NCI-H82 treated with DMSO at 0.1 percent for 48 hours (cell line): ENCODE measurements at regions not wholly inside any gene's neighbourhood (a gene's known extent, or its start where the extent isn't known, plus 50 kb on each side); places are given as distances from the start of the nearest gene placed in this dataset.

Source experiments
- DNase-seq: peaks from one replicate; lab custom pipeline; 2025; ENCODE audit not compliant: unreplicated experiment; lab: John Stamatoyannopoulos, UW

DNA sequence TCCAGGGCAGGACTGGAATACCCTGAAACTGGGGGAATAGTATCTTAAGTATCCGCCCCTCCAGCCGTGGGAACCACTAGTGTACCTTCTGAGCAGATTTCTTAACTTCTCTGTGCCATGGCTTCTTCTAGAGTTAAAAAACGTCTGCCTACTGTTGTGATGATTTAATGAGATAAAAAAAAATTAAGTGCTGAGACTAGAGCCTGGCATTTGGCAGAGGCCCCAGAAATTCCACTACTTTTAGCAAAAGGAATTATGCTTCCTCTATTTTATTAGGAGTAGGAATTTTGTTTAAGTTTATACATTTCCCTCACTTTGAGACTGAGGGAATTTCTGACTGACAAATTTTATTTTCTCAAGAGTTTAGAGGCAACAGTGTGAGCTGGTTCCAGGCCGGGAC lies 371.2 kb upstream of the B3GAT1 start:
- DNase-seq = no peak

DNA sequence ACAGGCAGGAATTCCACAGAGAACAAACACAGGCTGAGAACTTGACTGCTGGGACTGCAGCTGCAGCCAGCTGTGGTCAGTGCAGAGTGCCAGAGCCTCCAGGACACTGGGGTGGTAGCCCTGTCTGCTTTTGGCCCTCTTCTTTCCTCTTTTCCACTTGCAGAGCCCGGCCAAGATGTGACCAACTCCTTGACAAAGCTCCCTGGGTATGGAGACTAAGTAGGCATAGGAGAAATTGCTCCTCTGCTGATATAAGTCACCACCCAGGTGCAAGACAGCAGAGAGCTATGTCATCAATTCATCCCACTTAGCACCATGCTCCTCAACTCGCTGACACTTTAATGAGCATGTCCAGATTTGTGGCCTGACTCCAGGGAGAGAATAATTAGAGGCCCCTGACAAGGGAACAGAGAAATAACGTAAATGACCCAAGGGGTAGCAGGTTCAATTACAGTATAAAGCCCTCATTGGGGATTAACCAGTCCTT lies 369.4 kb upstream of the B3GAT1 start:
- DNase-seq = no peak

DNA sequence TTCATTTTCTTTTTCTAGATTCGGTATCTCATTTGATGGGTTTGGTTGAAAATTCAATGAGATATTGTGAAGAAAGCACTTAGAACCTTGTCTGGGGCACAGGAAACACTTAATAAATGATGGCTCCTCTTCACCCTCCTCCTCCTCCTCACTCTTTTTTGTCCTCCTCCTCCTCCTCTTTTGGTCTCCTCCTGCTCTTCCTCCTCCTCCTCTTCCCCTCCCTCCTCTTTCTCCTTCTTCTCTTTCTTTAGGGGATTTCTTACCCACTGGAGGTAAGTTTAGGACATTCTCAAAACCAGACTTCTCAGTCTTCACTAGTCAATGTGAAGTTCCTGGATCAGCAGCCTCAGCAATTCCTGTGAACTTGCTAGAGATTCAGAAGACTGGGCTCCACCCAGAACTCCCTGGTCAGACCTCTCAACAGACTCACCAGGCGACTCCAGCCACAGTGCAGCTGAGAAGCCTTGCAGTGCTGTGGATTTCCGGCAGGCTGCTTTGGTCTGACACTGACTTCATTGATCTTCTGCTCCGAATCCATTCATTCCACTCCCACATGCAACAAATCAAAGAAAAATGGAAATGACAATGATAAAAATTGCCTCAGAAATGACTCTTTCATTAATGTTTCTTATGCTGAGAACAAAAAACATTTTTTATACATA lies 368.6 kb upstream of the B3GAT1 start:
- DNase-seq = no peak

DNA sequence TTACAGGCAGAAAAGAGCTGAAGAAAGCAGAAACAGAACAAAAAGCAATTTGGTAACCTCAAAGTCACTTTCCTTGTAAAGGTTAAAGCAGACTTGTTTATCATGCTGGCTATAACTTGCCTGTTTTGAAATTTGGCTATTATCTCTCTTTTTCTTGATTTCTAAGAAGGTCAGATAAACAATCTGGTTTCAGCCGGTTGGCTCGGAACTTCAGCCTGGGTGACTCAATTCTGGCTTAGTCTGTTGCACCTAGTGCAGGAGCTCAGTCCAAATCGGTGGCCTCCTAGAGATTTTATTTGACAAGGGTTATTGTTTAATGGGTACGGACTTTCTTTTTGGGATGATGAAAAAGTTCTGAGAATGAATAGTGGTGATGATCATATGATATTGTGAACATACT lies 367.1 kb upstream of the B3GAT1 start:
- no peak for DNase-seq

DNA sequence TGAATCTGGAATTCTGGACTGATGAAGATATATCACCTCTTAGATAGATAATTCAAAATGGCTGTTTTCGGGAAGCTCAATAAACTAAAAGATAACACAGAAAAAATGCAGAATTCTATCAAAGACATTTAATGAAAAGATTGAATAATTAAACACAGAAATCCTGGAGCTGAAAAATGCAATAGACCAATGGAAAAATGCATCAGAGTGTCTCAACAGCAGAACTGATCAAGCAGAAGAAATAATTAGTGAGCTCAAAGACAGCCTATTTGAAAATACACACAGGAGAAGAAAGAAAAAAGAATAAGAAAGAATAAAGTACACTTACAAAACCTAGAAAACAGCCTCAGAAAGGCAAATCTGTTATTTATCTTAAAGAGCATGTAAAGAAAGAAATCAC lies 356.4 kb upstream of the B3GAT1 start:
- DNase-seq = no peak

DNA sequence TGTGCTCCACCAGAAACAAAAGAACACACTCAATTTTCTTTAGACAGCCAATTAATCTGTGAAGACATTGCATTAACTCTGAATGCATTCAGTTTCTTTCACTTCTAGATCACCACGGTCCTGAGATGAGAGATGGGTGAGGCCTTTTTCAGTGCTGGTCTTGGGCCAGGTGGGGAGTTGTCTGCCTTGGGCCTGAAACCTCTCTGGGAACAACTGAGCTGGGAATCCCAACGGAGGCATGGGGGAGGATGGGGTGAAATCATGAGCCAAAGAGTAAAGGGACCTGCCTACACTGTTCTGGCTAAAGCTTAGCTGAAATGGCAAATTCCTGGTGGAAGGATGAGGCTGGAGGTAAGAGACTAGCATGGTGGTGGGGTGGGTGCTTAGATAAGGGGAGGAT lies 353.5 kb upstream of the B3GAT1 start:
- no peak for DNase-seq

DNA sequence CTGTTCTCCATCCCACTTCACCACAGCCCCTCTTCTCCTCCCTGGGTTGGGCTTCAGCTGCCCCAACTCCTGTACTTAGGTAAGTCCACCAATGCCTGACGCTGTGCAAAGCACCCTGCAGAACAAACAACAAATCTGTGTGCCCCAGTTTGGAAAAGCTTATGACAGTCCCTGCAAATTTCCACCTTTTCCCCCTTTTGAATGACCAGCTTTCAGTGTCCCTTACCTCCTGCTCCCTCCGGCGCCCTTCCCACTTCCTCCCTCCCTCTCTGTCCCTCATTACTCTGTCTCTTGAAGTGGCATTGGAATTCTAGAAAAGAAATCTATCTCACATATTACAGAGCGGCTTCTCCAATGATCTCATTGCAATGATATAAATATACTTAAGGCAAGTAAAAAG lies 352.9 kb upstream of the B3GAT1 start:
- no peak for DNase-seq

DNA sequence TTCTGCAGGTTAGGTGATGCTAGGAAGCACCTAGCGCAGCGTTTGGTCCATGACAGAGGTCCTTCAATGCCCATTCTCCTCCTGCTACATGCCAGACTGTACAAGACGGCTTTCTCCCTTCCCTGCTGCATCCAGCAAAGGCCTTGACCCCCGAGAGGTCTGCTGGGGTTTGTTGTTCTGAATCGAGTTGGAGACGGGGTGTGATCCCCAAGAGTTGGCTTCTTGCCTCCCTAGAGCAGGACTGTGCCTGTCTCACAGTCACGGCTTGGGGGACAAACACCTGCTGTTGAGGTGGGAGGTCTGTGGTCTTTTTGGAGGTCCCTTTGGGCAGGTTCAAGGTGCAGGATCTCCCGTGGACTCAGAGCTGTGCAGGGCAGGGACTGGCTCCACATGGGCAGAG lies 352.3 kb upstream of the B3GAT1 start:
- DNase-seq = no peak

DNA sequence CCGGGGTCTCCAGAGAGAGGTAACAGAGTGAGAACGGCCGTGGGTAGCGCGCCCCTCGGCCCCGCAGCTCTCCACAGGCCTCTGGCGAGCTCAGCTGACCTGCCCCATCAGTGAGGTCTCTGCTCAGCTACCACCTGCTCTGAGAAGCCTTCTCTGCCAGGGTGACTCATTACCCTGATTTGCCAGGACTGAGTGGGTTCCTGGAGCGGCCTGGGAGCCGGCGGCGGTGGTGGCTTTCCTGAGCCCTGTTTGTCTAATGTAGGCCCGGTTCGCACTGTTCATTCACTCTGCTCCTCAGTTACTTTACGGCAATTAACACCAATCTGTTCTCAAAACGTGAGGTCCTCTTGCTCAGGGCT lies 351.0 kb upstream of the B3GAT1 start:
- no peak for DNase-seq

DNA sequence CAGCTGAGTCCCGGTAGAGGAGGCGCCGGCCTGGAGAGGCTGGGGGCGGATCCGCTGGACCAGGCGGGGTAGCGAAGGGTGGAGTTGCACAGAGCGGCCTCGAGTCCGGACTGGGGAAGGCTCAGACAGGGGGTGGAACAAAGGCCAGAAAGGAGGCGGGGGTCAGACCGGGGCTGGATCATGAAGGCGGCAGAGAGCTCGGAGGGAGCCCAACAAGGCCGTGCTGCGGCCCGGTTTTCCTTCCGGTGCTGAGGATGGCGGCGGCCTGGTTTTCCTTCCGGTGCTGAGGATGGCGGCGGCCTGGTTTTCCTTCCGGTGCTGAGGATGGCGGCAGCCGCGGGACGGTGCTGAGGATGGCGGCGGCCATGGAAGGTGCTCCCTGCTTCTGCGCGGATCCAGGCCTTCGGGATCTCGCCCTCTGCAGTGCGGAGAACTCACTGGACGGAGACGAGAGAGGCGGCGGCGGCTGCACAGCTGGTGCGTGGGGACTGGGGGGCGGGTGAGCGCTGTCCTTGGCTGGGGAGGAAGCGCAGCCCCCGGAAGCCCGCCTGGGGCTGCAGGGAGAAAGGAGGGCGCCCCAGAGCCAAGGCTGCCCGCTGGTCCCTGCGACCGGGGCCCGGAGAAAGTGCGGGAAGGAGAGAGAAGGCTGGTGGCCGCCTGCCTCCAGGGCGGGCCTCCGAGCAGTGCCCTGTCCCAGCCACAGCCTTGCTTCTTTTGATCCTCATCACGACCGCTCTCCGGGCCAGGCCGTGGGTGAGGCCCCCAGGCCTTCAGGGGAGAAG lies 350.4 kb upstream of the B3GAT1 start:
- no peak for DNase-seq

DNA sequence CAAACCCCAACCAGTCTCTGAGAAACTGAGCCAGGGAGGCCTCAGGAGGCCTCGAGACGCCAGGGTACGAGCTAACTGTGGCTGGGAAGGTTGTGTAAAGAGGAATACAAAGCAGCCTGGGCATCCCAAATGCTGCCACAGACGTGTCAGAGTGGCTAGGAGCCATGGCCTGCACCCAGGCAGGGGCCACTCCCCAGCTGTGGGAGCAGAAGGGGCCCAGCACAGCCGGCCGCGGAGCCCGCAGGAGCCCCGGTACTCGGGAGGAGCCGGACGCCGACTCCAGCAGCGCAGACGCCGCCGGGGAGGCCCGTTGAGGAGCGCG lies 349.8 kb upstream of the B3GAT1 start:
- DNase-seq = no peak

DNA sequence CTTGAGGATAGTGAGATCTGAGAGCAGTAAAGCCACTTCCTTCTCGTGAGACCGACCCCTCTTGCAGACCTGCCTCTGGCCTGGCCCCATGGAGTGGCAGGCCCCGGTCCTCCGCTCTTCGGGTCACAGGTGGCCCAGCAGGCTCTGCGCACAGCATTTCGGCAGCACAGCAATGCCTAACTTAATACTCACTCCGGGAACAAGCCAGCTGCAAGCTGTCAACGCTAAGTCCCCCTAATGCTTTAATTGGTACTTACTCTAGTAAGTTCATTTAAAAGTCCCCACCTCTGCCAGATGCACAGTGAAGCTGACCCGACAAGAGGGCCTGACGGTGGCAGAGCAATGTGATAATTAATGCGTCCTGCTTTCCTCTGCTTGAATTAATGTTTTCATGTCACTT lies 349.3 kb upstream of the B3GAT1 start:
- DNase-seq = peak; percentile 70

DNA sequence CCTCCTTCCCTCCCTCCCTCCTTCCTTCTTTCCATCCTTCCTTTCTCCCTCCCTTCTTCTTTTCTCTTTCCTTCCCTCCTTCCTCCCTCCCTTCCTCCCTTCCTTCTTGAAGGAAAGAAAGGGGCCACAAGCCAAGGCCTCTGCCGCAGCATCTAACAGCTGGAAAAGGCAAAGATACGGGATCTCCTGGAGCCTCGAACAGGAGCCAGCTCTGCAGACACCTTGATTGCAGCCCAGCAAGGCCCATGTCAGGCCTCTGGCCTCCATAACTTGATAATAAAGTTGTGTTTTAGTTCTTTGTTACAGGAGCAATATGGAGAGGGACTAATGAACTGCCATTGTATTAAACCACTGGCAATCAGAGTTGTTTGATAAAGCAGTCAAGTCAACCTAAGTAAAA lies 348.9 kb upstream of the B3GAT1 start:
- no peak for DNase-seq

DNA sequence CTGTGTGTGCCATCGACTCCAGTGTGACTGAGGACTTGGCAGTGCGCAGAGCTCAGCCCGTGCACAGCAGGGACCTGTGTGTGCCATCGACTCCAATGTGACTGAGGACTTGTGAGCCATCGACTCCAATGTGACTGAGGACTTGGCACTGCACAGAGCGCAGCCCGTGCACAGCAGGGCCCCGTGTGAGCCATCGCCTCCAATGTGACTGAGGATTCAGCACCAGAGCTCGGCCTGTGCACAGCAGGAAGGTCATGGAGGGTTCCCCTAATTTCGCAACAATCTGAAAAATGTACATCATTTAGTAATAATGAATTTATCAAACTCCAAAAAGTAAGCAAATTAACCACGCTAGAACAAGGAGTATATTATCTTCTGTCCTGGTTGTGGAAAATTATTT lies 348.3 kb upstream of the B3GAT1 start:
- DNase-seq = no peak

DNA sequence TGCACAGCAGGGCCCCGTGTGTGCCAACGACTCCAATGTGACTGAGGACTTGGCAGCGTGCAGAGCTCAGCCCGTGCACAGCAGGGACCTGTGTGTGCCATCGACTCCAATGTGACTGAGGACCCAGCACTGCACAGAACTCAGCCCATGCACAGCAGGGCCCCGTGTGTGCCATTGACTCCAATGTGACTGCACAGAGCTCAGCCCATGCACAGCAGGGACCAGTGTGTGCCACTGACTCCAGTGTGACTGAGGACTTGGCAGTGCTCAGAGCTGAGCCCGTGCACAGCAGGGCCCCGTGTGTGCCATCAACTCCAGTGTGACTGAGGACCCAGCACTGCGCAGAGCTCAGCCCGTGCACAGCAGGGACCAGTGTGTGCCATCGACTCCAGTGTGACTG lies 347.8 kb upstream of the B3GAT1 start:
- no peak for DNase-seq

DNA sequence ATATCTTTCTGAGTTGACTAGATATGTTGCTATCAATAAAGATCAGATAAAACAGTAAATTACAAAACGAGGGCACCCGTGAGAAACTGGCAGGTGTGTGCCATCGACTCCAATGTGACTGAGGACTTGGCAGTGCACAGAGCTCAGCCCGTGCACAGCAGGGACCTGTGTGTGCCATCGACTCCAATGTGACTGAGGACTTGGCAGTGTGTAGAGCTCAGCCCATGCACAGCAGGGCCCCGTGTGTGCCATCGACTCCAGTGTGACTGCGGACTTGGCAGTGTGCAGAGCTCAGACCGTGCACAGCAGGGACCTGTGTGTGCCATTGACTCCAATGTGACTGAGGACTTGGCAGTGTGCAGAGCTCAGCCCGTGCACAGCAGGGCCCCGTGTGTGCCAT lies 347.2 kb upstream of the B3GAT1 start:
- DNase-seq = no peak

DNA sequence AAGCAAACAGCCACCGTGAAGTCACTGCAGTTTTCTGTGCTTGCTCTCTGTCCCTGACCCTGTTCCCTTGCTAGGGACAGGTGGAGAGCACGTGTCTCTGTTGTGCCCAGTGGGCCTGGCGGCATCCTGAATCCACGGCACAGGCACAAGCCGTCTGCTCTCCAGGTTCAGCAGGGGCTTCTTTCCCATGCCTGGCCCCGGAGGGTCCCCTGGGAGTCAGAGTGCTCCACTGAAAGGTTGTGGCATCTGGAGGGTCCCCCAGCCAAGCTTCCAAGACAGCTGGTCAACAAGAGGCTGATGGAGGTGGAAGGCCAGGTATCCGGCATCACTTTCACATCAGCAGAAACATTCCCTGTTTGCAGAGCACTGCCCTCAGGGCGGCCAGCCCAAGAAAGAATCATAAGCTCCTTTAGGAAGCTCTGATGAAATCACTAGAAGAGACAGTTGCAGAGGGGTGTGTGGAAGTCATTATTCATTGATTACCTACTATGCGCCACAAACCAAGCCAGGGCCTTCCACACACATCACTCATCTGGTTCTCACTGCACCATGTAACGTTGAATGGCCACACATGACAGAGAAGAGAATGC lies 346.4 kb upstream of the B3GAT1 start:
- no peak for DNase-seq

DNA sequence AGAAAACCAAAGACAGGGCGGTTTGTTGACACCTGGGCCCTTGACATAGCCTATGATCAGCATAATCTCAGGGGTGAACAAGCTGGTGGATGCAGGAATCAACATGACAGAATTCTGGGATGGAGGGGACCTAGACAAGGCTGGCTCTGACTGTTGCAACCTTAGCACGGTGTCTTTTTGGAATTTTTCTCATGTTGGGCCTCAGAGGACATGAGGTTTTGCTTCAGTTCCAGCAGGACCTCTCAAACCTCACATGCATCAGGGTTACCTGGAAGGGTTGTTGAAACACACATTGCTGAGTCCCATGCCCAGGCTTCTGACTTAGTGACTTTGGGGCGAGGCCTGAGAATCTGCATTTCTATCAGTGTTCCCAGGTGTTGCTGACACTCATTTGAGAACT lies 345.6 kb upstream of the B3GAT1 start:
- DNase-seq = no peak

DNA sequence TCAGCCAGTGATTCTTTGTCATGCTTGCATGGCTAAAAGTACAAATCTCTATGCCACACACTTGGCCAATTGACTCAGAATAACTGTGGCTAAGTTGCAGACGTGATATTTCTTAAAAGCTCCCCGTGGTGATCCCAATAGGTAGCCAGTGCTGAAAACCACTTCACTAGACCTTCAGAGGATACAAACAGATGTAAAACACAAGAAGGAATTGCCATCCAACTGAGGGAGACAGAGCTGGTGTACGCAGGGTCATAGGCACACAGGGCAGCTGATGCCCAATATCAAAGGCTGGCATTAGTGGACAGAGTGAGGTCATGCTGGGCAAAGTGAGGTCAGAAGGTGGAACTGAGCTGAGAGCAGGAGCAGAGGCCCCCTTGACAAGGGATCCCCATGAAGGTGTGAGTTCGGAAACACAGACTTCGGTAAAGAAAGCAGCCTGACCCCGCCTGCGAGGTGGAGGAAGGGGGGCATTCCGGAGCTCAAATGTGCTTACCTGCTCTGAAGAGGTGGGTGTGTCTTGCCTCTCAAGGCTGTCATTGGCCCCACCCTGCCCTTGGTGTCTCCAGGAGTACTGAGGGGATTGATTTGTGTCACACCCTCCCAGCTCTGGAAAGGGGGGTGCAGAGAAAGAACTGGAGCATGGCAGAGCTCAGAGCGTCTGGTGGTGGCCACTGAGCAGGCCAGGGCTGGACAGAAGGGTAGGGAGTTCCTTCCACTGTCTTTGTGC lies 344.9 kb upstream of the B3GAT1 start:
- no peak for DNase-seq

DNA sequence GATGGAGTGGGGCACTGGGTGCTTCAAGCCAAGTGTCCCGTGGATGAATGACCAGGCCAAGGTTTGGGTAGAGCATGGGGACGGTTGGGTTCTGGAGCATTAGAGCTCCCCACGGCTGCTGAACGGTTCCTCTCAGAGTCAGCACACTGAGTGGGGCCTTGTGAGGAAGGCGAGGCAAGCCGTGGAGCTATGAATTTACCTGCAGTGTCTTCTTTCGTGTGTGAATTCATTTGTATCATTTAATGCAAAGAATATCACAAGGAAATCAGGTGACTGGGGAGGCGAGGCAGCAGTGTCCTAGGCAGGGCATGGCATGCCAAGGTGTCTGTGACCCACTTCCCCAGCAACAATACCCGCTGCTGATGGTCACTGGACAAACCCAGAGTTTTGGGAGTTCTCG lies 343.5 kb upstream of the B3GAT1 start:
- no peak for DNase-seq

DNA sequence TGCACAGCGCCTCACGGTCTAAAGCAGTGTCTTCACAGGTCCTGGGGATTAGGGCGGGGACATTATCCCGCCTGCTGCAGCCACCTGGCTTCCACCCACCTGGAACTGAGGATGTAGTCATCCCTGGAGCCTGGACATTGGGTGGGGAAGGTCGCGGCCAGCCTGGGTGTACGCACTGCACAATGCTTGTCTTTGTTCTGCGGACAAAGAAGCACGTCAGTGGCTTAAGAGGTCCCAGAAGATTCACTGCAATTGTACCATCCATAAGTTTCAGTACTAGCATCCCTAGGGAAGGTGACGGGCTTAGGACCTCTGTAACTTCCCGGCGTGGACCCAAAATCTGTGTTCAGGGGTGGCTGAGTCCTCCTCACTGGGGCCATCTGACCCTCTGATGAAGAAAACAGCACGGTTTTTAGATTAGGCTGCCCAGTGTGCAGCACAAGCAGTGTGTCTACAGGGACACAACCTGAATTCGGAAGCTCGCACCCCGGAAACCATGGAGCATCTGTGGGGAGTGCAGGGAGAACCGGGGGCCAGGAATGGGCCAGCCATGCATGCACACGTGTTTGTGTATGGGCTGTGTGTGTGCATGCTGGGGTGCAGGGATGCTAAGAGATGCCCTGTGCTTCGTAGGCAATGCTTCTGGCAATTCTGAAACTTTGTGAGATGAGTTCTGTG lies 342.6 kb upstream of the B3GAT1 start:
- no peak for DNase-seq
